ENCODE measurements at regions not wholly inside any gene's neighbourhood (a gene's known extent, or its start where the extent isn't known, plus 50 kb on each side); places are given as distances from the start of the nearest gene placed in this dataset.

DNA sequence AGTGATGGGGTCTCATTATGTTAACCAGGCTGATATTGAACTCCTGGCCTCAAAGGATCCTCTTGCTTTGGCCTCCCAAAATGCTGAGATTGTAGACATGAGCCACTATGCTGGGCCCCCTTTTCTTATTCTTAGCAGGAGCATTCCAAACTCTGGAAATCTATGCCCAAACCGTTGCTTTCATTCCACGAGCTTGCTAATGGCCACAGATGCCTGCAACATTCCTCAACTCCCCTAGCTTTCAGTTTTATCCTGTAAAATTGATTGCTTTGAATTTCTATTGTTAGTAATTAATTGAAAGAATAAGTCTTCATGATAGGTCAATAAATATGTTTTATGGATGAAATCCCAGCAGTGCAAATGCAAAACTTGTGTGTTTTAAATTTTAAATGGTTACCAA, 564.8 kb upstream of the WWC1 start:
- TF ChIP-seq, protein P1, sequence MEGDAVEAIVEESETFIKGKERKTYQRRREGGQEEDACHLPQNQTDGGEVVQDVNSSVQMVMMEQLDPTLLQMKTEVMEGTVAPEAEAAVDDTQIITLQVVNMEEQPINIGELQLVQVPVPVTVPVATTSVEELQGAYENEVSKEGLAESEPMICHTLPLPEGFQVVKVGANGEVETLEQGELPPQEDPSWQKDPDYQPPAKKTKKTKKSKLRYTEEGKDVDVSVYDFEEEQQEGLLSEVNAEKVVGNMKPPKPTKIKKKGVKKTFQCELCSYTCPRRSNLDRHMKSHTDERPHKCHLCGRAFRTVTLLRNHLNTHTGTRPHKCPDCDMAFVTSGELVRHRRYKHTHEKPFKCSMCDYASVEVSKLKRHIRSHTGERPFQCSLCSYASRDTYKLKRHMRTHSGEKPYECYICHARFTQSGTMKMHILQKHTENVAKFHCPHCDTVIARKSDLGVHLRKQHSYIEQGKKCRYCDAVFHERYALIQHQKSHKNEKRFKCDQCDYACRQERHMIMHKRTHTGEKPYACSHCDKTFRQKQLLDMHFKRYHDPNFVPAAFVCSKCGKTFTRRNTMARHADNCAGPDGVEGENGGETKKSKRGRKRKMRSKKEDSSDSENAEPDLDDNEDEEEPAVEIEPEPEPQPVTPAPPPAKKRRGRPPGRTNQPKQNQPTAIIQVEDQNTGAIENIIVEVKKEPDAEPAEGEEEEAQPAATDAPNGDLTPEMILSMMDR (IDR thresholded peaks at IDR 0.05; ENCODE audit: low read depth, low read length): no peak
- TF ChIP-seq, protein P2, sequence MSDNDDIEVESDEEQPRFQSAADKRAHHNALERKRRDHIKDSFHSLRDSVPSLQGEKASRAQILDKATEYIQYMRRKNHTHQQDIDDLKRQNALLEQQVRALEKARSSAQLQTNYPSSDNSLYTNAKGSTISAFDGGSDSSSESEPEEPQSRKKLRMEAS (IDR thresholded peaks at IDR 0.05; ENCODE audit: low read depth, low read length): no peak
- TF ChIP-seq POLR2A (IDR thresholded peaks at IDR 0.05; ENCODE audit: extremely low read depth, insufficient read length): no peak
- no peak for TF ChIP-seq MYC (IDR thresholded peaks at IDR 0.05; ENCODE audit: low read depth, low read length)

All from NB4 (cell line).